ENCODE measurements at regions not wholly inside any gene's neighbourhood (a gene's known extent, or its start where the extent isn't known, plus 50 kb on each side); places are given as distances from the start of the nearest gene placed in this dataset.

- no peaks in the 10 kb centered on the region for H3K79me2 ChIP-seq (replicated peaks; ENCODE audit: insufficient read depth, low read length)
- H3K9me3 ChIP-seq (ENCODE audit: low read length) = no peaks in the 10 kb centered on the region
- H3K9ac ChIP-seq (ENCODE audit: low read length) = no peak overlapping the region
- H3K27ac ChIP-seq (ENCODE audit: low read length) = no peak overlapping the region
- H3F3A ChIP-seq (ENCODE audit: insufficient read depth, low read length, poor library complexity, severe bottlenecking) = no peaks in the 10 kb centered on the region
- H3K4me2 ChIP-seq (ENCODE audit: low read length) = no peak overlapping the region
- H4K20me1 ChIP-seq (ENCODE audit: insufficient read depth) = no peaks in the 10 kb centered on the region
- no peaks in the 10 kb centered on the region for H3K27me3 ChIP-seq (ENCODE audit: insufficient read depth, low read depth, low read length)
- no peak overlapping the region for H3K4me3 ChIP-seq (ENCODE audit: low read length)
- no peaks in the 10 kb centered on the region for H3K36me3 ChIP-seq (ENCODE audit: insufficient read depth, low read length)
- no peaks in the 10 kb centered on the region for H3K9me2 ChIP-seq (ENCODE audit: insufficient read depth, low read length)
- TF ChIP-seq EZH2 (IDR thresholded peaks at IDR 0.05; ENCODE audit: borderline replicate concordance, insufficient read depth, low read length, poor library complexity, severe bottlenecking) (no peak), EP300 (conservative IDR thresholded peaks at IDR 0.05; ENCODE audit: poor library complexity, severe bottlenecking) (no peak), CTCF (IDR thresholded peaks at IDR 0.05; ENCODE audit: poor library complexity, severe bottlenecking) (no peak), REST (IDR thresholded peaks at IDR 0.05; ENCODE audit: borderline replicate concordance) (no peak), MXI1 (conservative IDR thresholded peaks at IDR 0.05; ENCODE audit: poor library complexity, severe bottlenecking) (no peak), TAF1 (IDR thresholded peaks at IDR 0.05; ENCODE audit: low read depth) (no peak), POLR2AphosphoS5 (IDR thresholded peaks at IDR 0.05) (no peak), RAD21 (conservative IDR thresholded peaks at IDR 0.05) (no peak), SMC3 (conservative IDR thresholded peaks at IDR 0.05; ENCODE audit: poor library complexity) (no peak)
- no peak overlapping the region for H2AFZ ChIP-seq (ENCODE audit: low read depth, low read length)
Observed at GRCh38 chrX:114017086-114017485, 566.8 kb upstream of the HTR2C start.

- Histone ChIP-seq H3K27me3 (ENCODE audit: insufficient read depth, low read depth, low read length) (no peaks in the 10 kb centered on the region), H4K20me1 (ENCODE audit: insufficient read depth) (no peaks in the 10 kb centered on the region), H3K9me2 (ENCODE audit: insufficient read depth, low read length) (no peaks in the 10 kb centered on the region)
Observed at GRCh38 chrX:114015966-114016365, 567.9 kb upstream of the HTR2C start.

More at GRCh38 chrX:114015966-114016365, 567.9 kb upstream of the HTR2C start:
- Histone ChIP-seq H3K9me3 (ENCODE audit: low read length) (no peaks in the 10 kb centered on the region), H3K9ac (ENCODE audit: low read length) (no peak overlapping the region), H3K27ac (ENCODE audit: low read length) (no peak overlapping the region), H3K36me3 (ENCODE audit: insufficient read depth, low read length) (no peaks in the 10 kb centered on the region), H2AFZ (ENCODE audit: low read depth, low read length) (no peak overlapping the region), H3K4me3 (ENCODE audit: low read length) (no peak overlapping the region), H3K79me2 (replicated peaks; ENCODE audit: insufficient read depth, low read length) (no peaks in the 10 kb centered on the region), H3K4me2 (ENCODE audit: low read length) (no peak overlapping the region), H3F3A (ENCODE audit: insufficient read depth, low read length, poor library complexity, severe bottlenecking) (no peaks in the 10 kb centered on the region)
- TF ChIP-seq REST (IDR thresholded peaks at IDR 0.05; ENCODE audit: borderline replicate concordance) (no peak), RAD21 (conservative IDR thresholded peaks at IDR 0.05) (no peak), POLR2AphosphoS5 (IDR thresholded peaks at IDR 0.05) (no peak), SMC3 (conservative IDR thresholded peaks at IDR 0.05; ENCODE audit: poor library complexity) (no peak), EZH2 (IDR thresholded peaks at IDR 0.05; ENCODE audit: borderline replicate concordance, insufficient read depth, low read length, poor library complexity, severe bottlenecking) (no peak), MXI1 (conservative IDR thresholded peaks at IDR 0.05; ENCODE audit: poor library complexity, severe bottlenecking) (no peak), TAF1 (IDR thresholded peaks at IDR 0.05; ENCODE audit: low read depth) (no peak), EP300 (conservative IDR thresholded peaks at IDR 0.05; ENCODE audit: poor library complexity, severe bottlenecking) (no peak), CTCF (IDR thresholded peaks at IDR 0.05; ENCODE audit: poor library complexity, severe bottlenecking) (no peak)
